ENCODE measurements at regions not wholly inside any gene's neighbourhood (a gene's known extent, or its start where the extent isn't known, plus 50 kb on each side); places are given as distances from the start of the nearest gene placed in this dataset.
A peak's percentile ranks its signal among the peaks of the same experiment; 100 is the strongest.
"Not testable (repeated sequence)": the region's sequence is repeated elsewhere in the genome, so short reads cannot be mapped to it uniquely, and the experiment has no call there.

DNA sequence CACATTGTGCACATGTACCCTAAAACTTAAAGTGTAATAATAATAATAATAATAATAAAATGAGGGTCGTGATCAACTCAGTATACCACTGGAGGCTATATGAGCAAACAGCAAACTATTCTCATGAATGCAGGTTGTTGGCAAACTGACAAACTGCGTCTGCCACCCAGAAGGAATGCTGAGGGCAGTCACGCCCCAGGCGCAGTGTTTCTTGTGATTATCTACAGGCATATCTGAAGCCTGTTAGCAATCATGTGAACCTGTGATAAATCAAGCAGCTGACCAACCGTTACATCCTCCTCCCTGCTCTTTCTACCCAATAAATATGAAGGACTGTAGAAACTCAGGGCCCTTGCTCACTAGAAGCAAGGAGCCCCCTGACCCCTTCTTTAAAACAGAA, 416.9 kb downstream of the CDH10 start:
- H3K4me1 ChIP-seq; H3K27me3 ChIP-seq (ENCODE audit: low read depth); in situ Hi-C loops (cut with MboI; ENCODE audit: low sequenced_read_pairs); H3K9me3 ChIP-seq; DNase-seq (ENCODE audit: low spot score in 2 of 2); H3K4me3 ChIP-seq; H3K36me3 ChIP-seq (replicated peaks): not testable (repeated sequence)

DNA sequence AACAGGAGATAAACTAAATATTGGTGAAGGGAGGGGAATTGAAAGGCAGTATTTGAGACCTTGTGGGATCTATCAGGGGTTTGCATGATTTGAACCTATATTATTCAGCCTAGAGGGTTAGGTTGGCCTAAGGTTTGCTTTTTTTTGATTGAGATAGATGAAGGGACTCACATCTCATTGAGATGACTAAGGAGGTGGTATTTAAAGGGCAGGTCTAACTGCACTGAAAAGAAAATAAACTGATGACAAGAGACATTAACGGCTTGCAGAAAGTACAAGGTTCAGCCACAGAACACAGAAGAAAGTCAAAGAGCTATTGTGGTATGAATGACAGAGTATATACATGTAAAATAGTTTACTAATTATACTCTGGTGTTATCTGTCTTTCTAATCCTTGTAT, 412.7 kb downstream of the CDH10 start:
- in situ Hi-C loops (cut with MboI; ENCODE audit: low sequenced_read_pairs), result no loop called here
- Histone ChIP-seq H3K4me1 (no peaks in the 10 kb centered on the region), H3K4me3 (no peak overlapping the region), H3K27me3 (ENCODE audit: low read depth) (no peaks in the 10 kb centered on the region), H3K9me3 (no peaks in the 10 kb centered on the region), H3K36me3 (replicated peaks) (no peaks in the 10 kb centered on the region)
- peak in 1 of 2 experiments; percentile 8 for DNase-seq (ENCODE audit: low spot score in 2 of 2)

DNA sequence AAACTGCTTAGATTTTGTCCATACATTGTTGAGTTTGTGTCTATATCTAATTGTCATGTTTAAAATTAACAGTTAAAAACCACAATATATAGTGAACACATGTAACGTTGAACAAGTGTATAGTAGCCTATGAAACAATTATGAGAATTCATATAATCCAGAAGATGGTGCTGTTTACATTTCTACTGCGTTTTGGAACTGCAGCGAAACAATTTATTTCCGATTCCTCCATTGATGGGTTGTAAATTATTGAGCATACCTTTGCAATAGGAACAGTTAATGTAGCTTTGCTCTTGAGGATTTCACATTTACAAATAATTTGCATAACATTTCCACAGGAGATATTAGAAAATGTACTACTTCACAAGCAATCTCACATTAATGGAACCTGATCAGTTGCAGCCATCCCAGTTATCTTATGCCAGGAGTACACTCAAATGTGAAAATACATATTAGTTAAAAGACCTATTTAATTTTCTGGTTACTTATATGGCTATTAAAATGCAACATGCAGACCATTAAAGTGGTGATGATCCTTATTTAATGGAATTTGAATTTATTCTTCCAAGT, 411.8 kb downstream of the CDH10 start:
- H3K4me1 ChIP-seq, result no peaks in the 10 kb centered on the region
- in situ Hi-C loops (cut with MboI; ENCODE audit: low sequenced_read_pairs), result no loop called here
- H3K4me3 ChIP-seq, result no peak overlapping the region
- no peaks in the 10 kb centered on the region for H3K9me3 ChIP-seq
- H3K27me3 ChIP-seq (ENCODE audit: low read depth), result no peaks in the 10 kb centered on the region
- H3K36me3 ChIP-seq (replicated peaks), result no peaks in the 10 kb centered on the region
- peak in 1 of 2 experiments; percentile 24 for DNase-seq (ENCODE audit: low spot score in 2 of 2)

DNA sequence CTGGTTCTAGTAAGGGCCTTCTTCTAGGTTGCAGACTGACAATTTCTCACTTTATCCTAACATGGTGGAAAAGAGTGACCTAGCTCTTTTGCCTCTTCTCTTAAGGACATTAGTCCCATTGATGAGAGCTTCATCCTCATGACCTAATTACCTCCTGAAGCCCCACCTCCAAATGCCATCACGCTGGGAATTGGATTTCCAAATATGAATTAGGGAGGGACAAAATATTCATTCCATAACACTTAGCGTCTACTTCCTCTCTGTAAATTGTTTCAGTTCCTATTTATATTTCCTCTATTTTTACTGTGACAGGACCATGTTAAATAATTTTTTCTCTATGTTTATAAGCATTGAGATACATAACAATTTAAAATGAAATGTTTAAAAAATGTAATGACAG, 408.8 kb downstream of the CDH10 start:
- H3K9me3 ChIP-seq, result no peaks in the 10 kb centered on the region
- in situ Hi-C loops (cut with MboI; ENCODE audit: low sequenced_read_pairs), result no loop called here
- no peaks in the 10 kb centered on the region for H3K36me3 ChIP-seq (replicated peaks)
- H3K27me3 ChIP-seq (ENCODE audit: low read depth), result no peaks in the 10 kb centered on the region
- H3K4me1 ChIP-seq, result no peaks in the 10 kb centered on the region
- no peak overlapping the region for H3K4me3 ChIP-seq
- DNase-seq (ENCODE audit: low spot score in 2 of 2), result no peak

DNA sequence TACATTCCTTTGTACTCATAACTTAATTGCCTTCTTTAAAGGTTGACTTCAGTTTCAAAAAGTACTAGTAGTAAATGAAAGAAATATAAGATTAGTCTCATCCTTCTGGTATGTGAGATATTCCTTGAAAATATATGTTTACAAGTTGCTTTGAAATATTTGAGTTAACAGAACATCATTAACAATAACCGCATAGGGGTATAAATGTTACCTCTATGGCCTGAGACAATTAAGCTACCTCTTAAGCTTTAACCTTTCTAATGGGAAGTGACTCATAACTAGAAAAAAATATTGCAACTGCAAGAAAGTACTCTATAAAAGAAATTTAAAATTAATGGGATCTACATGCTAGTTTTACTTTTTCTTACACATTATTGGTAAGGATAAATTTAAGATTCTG, 399.0 kb downstream of the CDH10 start:
- in situ Hi-C loops (cut with MboI; ENCODE audit: low sequenced_read_pairs), result no loop called here
- Histone ChIP-seq H3K27me3 (ENCODE audit: low read depth) (peaks cover 2% of the 10 kb centered on the region), H3K4me3 (no peak overlapping the region), H3K4me1 (no peaks in the 10 kb centered on the region), H3K36me3 (replicated peaks) (no peaks in the 10 kb centered on the region), H3K9me3 (no peaks in the 10 kb centered on the region)
- no peak for DNase-seq (ENCODE audit: low spot score in 2 of 2)

DNA sequence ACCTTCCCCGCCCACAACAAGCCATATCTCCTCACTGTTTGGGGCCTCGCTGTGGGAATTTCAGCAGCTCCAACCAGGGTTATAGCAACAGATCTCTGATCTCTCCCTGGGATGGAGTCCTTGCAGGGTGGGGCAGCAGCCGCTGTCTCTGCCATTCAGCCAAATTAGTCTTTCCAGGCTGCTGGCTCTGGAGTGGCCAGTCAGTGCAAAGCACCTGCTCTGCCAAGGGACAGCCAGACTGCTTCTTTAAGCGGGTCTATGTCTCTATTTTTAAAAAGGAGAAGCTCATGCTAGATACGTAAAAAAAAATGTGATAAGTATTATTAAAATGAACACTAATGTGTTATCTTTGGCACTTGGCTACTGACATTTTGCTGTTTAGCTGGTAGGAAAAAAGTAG, 380.2 kb downstream of the CDH10 start:
- peaks cover 3% of the 10 kb centered on the region; the same call in 1 of the 2 replicates for H3K27me3 ChIP-seq (ENCODE audit: low read depth)
- no peaks in the 10 kb centered on the region for H3K36me3 ChIP-seq (replicated peaks)
- no peak overlapping the region for H3K4me3 ChIP-seq
- in situ Hi-C loops (cut with MboI; ENCODE audit: low sequenced_read_pairs), result no loop called here
- no peaks in the 10 kb centered on the region for H3K9me3 ChIP-seq
- DNase-seq (ENCODE audit: low spot score in 2 of 2), result no peak
- H3K4me1 ChIP-seq, result no peaks in the 10 kb centered on the region

DNA sequence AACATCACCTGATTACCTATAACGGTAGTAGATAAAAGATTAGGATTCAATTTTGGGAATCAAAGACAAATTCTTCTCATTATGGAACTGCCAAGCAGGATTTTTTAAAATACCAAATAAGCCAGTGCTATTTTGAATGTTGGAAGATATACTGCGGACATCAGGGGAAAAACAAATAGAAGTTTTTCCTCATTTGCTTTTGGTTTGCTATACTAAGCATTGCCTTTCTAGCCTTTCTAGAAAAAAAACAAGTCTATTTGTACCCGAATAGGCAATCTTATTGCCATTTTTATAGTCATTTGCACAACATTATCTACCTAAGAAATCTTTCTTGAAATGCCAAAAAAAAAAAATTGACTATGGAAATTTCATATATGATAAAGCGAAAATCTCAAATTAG, 379.5 kb downstream of the CDH10 start:
- Histone ChIP-seq H3K4me1 (no peaks in the 10 kb centered on the region), H3K36me3 (replicated peaks) (no peaks in the 10 kb centered on the region), H3K27me3 (ENCODE audit: low read depth) (peaks cover 3% of the 10 kb centered on the region; the same call in 1 of the 2 replicates), H3K4me3 (no peak overlapping the region), H3K9me3 (no peaks in the 10 kb centered on the region)
- in situ Hi-C loops (cut with MboI; ENCODE audit: low sequenced_read_pairs), result no loop called here
- DNase-seq (ENCODE audit: low spot score in 2 of 2), result no peak

DNA sequence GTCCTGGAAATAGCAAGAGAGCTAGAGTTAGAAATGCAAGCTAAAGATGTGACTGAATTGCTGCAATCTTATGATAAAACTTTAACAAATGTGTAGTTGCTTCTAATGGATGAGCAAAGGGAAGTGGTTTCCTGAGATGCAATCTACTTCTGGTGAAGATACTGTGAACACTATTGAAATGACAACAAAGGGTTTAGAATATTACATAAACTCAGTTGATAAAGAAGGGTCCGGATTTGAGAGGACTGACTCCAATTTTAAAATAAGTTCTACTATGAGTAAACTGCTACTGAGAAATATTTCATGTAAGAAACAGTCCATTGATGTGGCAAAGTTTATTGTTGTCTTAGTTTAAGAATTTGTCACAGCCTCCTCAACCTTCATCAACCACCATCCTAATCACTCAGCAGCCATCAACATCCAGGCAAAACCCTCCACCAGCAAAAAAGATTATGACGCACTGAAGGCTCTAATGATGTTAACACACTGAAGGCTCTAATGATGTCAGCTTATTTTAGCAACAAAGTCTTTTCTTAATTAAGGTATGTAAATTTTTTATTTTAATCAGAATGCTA, 376.2 kb downstream of the CDH10 start:
- in situ Hi-C loops (cut with MboI; ENCODE audit: low sequenced_read_pairs), result no loop called here
- H3K4me1 ChIP-seq, result no peaks in the 10 kb centered on the region
- no peak overlapping the region for H3K4me3 ChIP-seq
- H3K36me3 ChIP-seq (replicated peaks), result no peaks in the 10 kb centered on the region
- no peak for DNase-seq (ENCODE audit: low spot score in 2 of 2)
- H3K27me3 ChIP-seq (ENCODE audit: low read depth), result peaks cover 3% of the 10 kb centered on the region; the same call in 1 of the 2 replicates
- H3K9me3 ChIP-seq, result no peaks in the 10 kb centered on the region

DNA sequence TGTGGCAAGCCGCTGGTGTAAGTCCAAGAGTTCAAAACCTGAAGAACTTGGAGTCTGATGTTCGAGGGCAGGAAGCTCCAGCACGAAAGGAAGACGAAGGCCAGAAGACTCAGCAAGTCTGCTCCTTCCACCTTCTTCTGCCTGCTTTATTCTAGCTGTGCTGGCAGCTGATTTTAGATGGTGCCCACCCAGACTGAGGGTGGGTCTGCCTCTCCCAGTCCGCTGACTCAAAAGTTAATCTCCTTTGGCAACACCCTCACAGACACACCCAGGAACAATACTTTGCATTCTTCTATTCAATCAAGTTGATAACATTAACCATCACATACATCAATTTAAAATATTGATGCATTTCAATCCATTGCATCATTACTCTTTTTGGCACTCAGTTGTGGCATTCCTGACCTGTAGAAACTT, 373.1 kb downstream of the CDH10 start:
- H3K27me3 ChIP-seq (ENCODE audit: low read depth); DNase-seq (ENCODE audit: low spot score in 2 of 2); H3K4me3 ChIP-seq; H3K9me3 ChIP-seq; in situ Hi-C loops (cut with MboI; ENCODE audit: low sequenced_read_pairs); H3K36me3 ChIP-seq (replicated peaks); H3K4me1 ChIP-seq: not testable (repeated sequence)

DNA sequence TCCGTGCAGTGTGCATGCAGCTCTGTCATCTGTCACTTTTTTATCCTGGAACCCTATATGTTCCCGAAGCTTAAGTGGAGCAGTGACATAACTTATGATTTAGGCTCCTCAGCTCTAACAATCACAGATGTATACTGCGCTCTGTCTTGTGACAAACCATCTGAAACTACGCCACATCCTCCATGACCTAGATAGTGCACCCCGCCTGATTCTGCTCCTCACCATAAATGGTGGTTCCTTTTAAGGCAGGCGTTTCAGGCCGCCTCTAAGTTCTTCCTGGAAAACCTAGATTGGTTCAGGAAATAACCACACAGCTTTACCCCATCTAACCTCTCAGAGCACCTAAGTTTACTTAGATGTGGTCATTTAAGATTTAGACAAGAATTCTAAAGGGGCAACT, 372.0 kb downstream of the CDH10 start:
- H3K4me3 ChIP-seq, result no peak overlapping the region
- in situ Hi-C loops (cut with MboI; ENCODE audit: low sequenced_read_pairs), result no loop called here
- H3K36me3 ChIP-seq (replicated peaks), result no peaks in the 10 kb centered on the region
- H3K9me3 ChIP-seq, result no peaks in the 10 kb centered on the region
- H3K4me1 ChIP-seq, result no peaks in the 10 kb centered on the region
- DNase-seq (ENCODE audit: low spot score in 2 of 2), result no peak
- no peaks in the 10 kb centered on the region for H3K27me3 ChIP-seq (ENCODE audit: low read depth)

DNA sequence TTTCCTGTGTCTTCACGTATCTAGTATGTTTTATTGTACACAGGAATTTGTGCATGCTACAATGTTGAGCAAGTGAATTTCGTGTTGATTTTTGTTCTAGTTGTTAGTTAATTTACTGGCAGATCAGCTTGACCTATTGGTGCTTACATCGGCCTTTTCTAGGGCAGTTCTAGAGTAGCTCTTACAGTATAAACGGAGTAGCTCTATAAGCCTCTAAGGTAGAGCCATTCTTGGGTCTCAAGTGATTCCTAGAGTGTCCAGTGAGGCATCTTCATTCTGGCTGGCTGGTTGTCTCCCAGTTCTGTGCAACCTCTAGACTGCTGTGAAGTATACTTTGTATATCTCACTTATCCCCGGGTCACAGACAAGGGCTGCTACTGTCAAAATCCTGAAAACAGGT, 364.6 kb downstream of the CDH10 start:
- 0 out of 2 replicates have a peak, but pooled peaks cover 4% of the 10 kb centered on the region for H3K27me3 ChIP-seq (ENCODE audit: low read depth)
- in situ Hi-C loops (cut with MboI; ENCODE audit: low sequenced_read_pairs), result no loop called here
- no peak for DNase-seq (ENCODE audit: low spot score in 2 of 2)
- peaks cover 4% of the 10 kb centered on the region; the same call in 1 of the 2 replicates for H3K4me1 ChIP-seq
- H3K4me3 ChIP-seq, result no peak overlapping the region
- H3K36me3 ChIP-seq (replicated peaks), result no peaks in the 10 kb centered on the region
- H3K9me3 ChIP-seq, result no peaks in the 10 kb centered on the region

DNA sequence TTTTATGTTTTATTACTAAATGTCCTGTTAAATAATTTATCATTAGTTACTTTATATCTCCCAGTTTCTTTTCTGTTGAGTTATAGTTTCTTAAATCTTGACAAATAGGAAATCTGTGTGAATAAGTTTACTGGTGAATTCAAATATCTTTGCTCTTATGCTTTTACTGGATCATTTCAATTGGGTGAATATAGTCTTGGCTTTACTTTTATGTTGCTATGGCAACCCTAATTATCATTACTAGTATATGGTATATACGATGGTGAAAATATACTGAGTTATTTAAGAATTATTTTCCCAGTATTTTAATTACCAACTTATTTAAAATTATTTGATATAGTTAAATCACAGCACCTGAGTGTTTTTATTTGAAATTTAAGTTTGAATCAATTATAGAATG, 363.0 kb downstream of the CDH10 start:
- DNase-seq (ENCODE audit: low spot score in 2 of 2), result no peak
- H3K36me3 ChIP-seq (replicated peaks), result no peaks in the 10 kb centered on the region
- in situ Hi-C loops (cut with MboI; ENCODE audit: low sequenced_read_pairs), result no loop called here
- H3K4me3 ChIP-seq, result no peak overlapping the region
- peaks cover 4% of the 10 kb centered on the region; the same call in 1 of the 2 replicates for H3K4me1 ChIP-seq
- H3K27me3 ChIP-seq (ENCODE audit: low read depth), result 0 out of 2 replicates have a peak, but pooled peaks cover 4% of the 10 kb centered on the region
- H3K9me3 ChIP-seq, result no peaks in the 10 kb centered on the region

DNA sequence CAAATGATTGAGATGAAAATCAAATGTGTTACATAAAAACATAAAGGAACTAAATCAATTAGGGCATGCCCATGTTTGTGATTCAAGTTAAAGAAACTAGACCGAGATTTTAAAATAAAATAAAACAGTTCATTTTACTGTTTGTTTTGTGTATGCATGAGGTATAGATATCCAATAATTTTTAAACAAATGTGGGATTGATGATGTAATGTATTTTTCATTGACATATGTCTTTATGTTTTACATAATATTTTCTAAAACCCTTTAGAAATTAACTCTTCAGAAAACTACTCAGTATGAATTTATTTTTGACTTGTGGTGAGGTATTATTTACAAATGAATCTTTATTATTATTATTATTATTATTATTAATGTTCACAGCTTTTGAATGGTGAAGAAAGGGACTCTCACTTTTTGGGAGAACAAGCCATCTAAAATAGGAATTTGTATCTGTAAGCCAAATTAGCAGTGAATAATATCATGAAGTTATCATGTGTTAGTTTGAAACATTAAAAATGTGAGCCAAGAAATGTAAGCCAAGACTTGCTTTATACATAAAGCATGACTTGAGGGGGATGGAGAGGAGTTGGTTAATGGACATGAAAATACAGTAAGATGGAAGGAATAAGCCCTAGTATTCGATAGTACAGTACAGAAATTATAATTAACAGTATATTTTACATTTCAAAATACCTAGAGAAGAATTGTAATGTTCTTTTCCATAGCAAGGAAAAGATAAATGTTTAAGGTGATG, 355.0 kb downstream of the CDH10 start:
- Histone ChIP-seq H3K27me3 (ENCODE audit: low read depth) (no peaks in the 10 kb centered on the region), H3K4me1 (no peaks in the 10 kb centered on the region), H3K9me3 (no peaks in the 10 kb centered on the region), H3K4me3 (no peak overlapping the region), H3K36me3 (replicated peaks) (no peaks in the 10 kb centered on the region)
- no peak for DNase-seq (ENCODE audit: low spot score in 2 of 2)
- in situ Hi-C loops (cut with MboI; ENCODE audit: low sequenced_read_pairs), result no loop called here

DNA sequence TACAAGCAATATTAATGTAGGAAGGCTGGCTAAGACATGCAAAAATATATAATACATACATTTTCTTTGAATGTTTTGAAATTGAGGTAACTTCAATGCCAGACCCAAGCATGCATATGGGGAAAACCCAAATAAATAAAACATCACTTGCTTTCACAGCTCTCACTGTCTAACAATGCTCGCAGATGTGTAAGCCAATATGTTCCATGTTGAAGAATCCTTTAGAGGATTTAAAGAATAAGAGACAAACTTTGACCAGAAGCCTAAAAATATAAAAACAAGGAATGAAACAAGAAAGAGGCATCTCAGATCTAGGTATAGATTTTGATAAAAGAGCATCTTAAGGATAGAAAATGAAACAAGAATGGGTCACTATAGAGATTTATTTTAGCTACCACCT, 354.2 kb downstream of the CDH10 start:
- Histone ChIP-seq H3K4me1 (no peaks in the 10 kb centered on the region), H3K9me3 (no peaks in the 10 kb centered on the region), H3K27me3 (ENCODE audit: low read depth) (no peaks in the 10 kb centered on the region), H3K4me3 (no peak overlapping the region), H3K36me3 (replicated peaks) (no peaks in the 10 kb centered on the region)
- in situ Hi-C loops (cut with MboI; ENCODE audit: low sequenced_read_pairs), result no loop called here
- no peak for DNase-seq (ENCODE audit: low spot score in 2 of 2)
